Ascending aorta (tissue), 2 donors: ENCODE measurements at regions not wholly inside any gene's neighbourhood (a gene's known extent, or its start where the extent isn't known, plus 50 kb on each side); places are given as distances from the start of the nearest gene placed in this dataset.

Experiments
- DNase-seq, 2 donors: peaks; one replicate each; pipeline ENCODE4 v3.0.0-alpha.2; 2019; ENCODE audit warnings: low spot score in 2 of 2
- H3K27ac ChIP-seq, 2 donors: fragments of 200-600 bp; sonication (generic); one replicate each; pipeline ENCODE4 v1.5.1; 2016 to 2017; ENCODE audit warnings: mild to moderate bottlenecking in 1 of 2
- H3K27me3 ChIP-seq: fragments of 200-600 bp; sonication (generic); one replicate; pipeline ENCODE4 v1.5.1; 2017
- H3K36me3 ChIP-seq, 2 donors: fragments of 200-600 bp; sonication (generic); one replicate each; pipeline ENCODE4 v1.5.1; 2016
- H3K4me1 ChIP-seq, 2 donors: fragments of 200-600 bp; sonication (generic); one replicate each; pipeline ENCODE4 v1.5.1; 2016 to 2017; ENCODE audit warnings: mild to moderate bottlenecking in 1 of 2
- H3K4me3 ChIP-seq, 2 donors: fragments of 200-600 bp; sonication (generic); one replicate each; pipeline ENCODE4 v1.5.1; 2016 to 2017; ENCODE audit warnings: mild to moderate bottlenecking in 1 of 2
- H3K9me3 ChIP-seq, 2 donors: fragments of 200-600 bp; sonication (generic); one replicate each; pipeline ENCODE4 v1.5.1; 2016
- CTCF ChIP-seq, 3 experiments: fragments of 200-600 bp in 2 of 3; fragments of 450-650 bp in 1 of 3; sonication (generic) in 2 of 3; IDR thresholded peaks; one replicate each; pipeline ENCODE4 v1.5.1; 2016 to 2019; ENCODE audit warnings: antibody characterized with exemption in 3 of 3, mild to moderate bottlenecking in 1 of 3, moderate library complexity in 1 of 3
- intact Hi-C: fragments of 100-400 bp; cut with DNase I; formaldehyde crosslinking; loops from one replicate; pipeline ENCODE4 v1.15.1; 2023

DNA sequence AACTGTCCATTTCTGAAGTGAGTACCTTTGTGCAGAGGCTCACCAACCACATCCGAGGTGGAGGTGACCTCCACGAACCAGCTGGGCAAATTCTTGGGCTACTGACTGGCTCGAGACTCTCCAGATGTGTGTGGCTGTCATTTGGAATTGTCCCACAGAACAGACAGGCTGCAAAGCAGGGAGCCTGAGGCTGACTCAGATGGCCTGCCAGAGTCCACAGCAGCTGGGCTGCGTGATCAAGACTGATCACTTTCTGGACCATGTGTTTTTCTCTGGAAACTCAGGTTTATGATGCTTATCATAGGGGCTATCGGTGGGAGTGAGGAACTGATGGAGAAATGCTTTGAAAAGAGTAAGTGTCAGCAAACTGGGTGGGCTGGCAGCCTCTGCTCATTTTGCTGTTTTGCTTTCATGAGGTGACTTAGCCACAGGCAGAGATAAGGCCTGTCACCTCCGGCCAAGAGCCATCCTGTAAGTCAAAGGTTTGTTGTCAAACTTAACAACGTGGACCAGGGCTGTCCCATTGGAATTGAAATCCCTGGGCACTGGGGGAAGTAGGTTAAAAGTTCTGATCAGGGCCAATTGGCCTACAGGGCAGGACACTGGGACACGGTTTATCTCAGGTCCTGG lies 120.4 kb downstream of the LIPG start:
- Histone ChIP-seq H3K27me3 (no peaks in the 10 kb centered on the region), H3K4me1 (no peaks in the 10 kb centered on the region), H3K9me3 (no peaks in the 10 kb centered on the region), H3K27ac (no peak overlapping the region), H3K36me3 (no peaks in the 10 kb centered on the region), H3K4me3 (no peak overlapping the region)
- no peak for DNase-seq
- TF ChIP-seq CTCF (IDR thresholded peaks at IDR 0.05) = no peak
- intact Hi-C loops = no loop called here

- H3K27me3 ChIP-seq = no peaks in the 10 kb centered on the region
- H3K4me1 ChIP-seq = no peaks in the 10 kb centered on the region
- no peak overlapping the region for H3K4me3 ChIP-seq
- no peak for TF ChIP-seq CTCF (IDR thresholded peaks at IDR 0.05)
- H3K27ac ChIP-seq = no peak overlapping the region
- H3K36me3 ChIP-seq = no peaks in the 10 kb centered on the region
- no peaks in the 10 kb centered on the region for H3K9me3 ChIP-seq
- no peak for DNase-seq
- intact Hi-C loops = no loop called here
Measured at GRCh38 chr18:49681387-49681786, 119.5 kb downstream of the LIPG start.

DNA sequence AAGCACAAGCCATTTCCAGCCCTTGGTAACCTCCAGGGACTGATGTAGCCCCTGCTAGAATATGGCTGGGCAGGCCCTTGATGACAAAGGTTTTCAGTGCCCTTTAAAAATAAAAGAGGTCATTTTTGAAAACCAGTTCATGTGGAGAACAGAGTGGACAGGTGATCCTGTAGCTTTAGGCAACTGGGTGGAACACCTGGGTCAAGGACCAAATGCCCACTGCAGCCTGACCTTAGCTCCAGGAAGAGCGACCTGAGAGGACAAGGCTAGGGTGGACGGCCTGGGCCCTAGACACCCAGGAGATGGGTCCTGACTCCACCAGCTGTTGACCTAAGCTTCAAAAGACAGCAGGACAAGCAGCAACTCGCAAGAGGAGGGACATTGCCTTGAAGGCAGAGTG lies 116.6 kb downstream of the LIPG start:
- no peaks in the 10 kb centered on the region for H3K4me1 ChIP-seq
- TF ChIP-seq CTCF (IDR thresholded peaks at IDR 0.05) = no peak
- intact Hi-C loops = no loop called here

GRCh38 chr18:49677762-49678413 lies 116.0 kb downstream of the LIPG start:
- Histone ChIP-seq H3K4me1 (no peaks in the 10 kb centered on the region), H3K4me3 (no peak overlapping the region), H3K27me3 (no peaks in the 10 kb centered on the region), H3K27ac (no peak overlapping the region), H3K9me3 (no peaks in the 10 kb centered on the region), H3K36me3 (no peaks in the 10 kb centered on the region)
- intact Hi-C loops = no loop called here
- no peak for TF ChIP-seq CTCF (IDR thresholded peaks at IDR 0.05)
- DNase-seq = no peak

More for the DNA sequence above, 116.6 kb downstream of the LIPG start:
- Histone ChIP-seq H3K4me3 (no peak overlapping the region), H3K9me3 (no peaks in the 10 kb centered on the region), H3K27ac (no peak overlapping the region), H3K36me3 (no peaks in the 10 kb centered on the region), H3K27me3 (no peaks in the 10 kb centered on the region)
- no peak for DNase-seq

DNA sequence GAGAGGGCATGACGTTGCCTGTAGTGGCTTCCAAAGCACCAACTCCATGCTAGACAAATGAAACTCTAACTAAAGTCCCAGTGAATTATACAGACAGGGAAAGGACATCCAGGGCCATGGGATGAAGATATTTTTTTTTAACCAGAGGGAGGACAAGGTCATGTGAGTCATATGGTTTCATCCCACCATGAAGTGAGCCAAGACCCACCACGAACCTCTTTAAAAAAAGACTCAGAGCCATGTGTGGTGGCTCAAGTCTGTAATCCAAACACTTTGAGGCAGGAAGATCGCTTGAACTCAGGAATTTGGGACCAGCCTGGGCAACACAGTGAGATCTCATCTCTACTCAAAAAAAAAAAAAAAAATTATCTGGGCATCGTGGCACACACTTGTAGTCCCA lies 115.2 kb downstream of the LIPG start:
- TF ChIP-seq CTCF (IDR thresholded peaks at IDR 0.05) = no peak
- intact Hi-C loops = no loop called here
- Histone ChIP-seq H3K36me3 (no peaks in the 10 kb centered on the region), H3K27ac (no peak overlapping the region), H3K4me3 (no peak overlapping the region), H3K4me1 (no peaks in the 10 kb centered on the region), H3K9me3 (no peaks in the 10 kb centered on the region), H3K27me3 (no peaks in the 10 kb centered on the region)
- no peak for DNase-seq
